Dendritic cell treated with granulocyte-macrophage colony-stimulating factor and Interleukin-4, amounts not matched to agents 40 ng/mL and 50 ng/mL, for 4 days (primary cell): ENCODE measurements at regions not wholly inside any gene's neighbourhood (a gene's known extent, or its start where the extent isn't known, plus 50 kb on each side); places are given as distances from the start of the nearest gene placed in this dataset.
"Not testable (repeated sequence)": the region's sequence is repeated elsewhere in the genome, so short reads cannot be mapped to it uniquely, and the experiment has no call there.

Source experiments
- H3K27ac Mint-ChIP-seq: one replicate; pipeline ENCODE4 v1.8.0; 2022; ENCODE audit warnings: mild to moderate bottlenecking, mixed read lengths
- H3K27me3 Mint-ChIP-seq: one replicate; pipeline ENCODE4 v1.8.0; 2022; ENCODE audit warnings: mild to moderate bottlenecking, mixed read lengths
- H3K36me3 Mint-ChIP-seq: one replicate; pipeline ENCODE4 v1.8.0; 2022; ENCODE audit warnings: low read depth, mixed read lengths
- H3K4me1 Mint-ChIP-seq: one replicate; pipeline ENCODE4 v1.8.0; 2022; ENCODE audit warnings: low read depth, mixed read lengths
- H3K4me3 Mint-ChIP-seq: one replicate; pipeline ENCODE4 v1.8.0; 2022; ENCODE audit warnings: mild to moderate bottlenecking, moderate library complexity, mixed read lengths
- H3K9me3 Mint-ChIP-seq: one replicate; pipeline ENCODE4 v1.8.0; 2022; ENCODE audit warnings: mixed read lengths
- intact Hi-C: fragments of 100-400 bp; cut with micrococcal nuclease; formaldehyde crosslinking; loops from one replicate; pipeline ENCODE4 v1.15.0; 2022

DNA sequence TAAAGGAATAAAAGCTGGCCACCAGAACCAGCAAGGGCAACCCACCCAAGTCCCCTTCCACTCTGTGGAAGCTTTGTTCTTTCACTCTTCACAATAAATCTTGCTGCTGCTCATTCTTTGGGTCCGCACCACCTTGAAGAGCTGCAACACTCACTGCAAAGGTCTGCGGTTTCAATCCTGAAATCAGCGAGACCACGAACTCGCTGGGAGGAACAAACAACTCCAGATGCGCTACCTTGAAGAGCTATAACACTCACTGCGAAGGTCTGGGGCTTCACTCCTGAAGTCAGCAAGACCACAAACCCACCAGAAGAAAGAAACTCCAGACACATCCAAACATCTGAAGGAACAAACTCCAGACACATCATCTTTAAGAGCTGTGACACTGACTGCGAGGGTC, 365.2 kb upstream of the LUZP2 start:
- no peaks in the 10 kb centered on the region for H3K36me3 Mint-ChIP-seq

GRCh38 chr11:24132471-24132870, 364.4 kb upstream of the LUZP2 start:
- Mint-ChIP-seq H3K27ac (no peak overlapping the region), H3K27me3 (no peaks in the 10 kb centered on the region)
- intact Hi-C loops = no loop called here

More for the DNA sequence above, 365.2 kb upstream of the LUZP2 start:
- intact Hi-C loops = no loop called here
- Mint-ChIP-seq H3K27me3 (no peaks in the 10 kb centered on the region), H3K9me3 (peaks cover 9% of the 10 kb centered on the region), H3K4me3 (no peak overlapping the region), H3K27ac (no peak overlapping the region), H3K4me1 (no peaks in the 10 kb centered on the region)

GRCh38 chr11:24134879-24135589, 361.8 kb upstream of the LUZP2 start:
- intact Hi-C loops = no loop called here

More at GRCh38 chr11:24132471-24132870, 364.4 kb upstream of the LUZP2 start:
- no peaks in the 10 kb centered on the region for H3K36me3 Mint-ChIP-seq
- peaks cover 9% of the 10 kb centered on the region for H3K9me3 Mint-ChIP-seq
- no peak overlapping the region for H3K4me3 Mint-ChIP-seq
- H3K4me1 Mint-ChIP-seq = no peaks in the 10 kb centered on the region

GRCh38 chr11:24142062-24142461, 354.8 kb upstream of the LUZP2 start:
- Mint-ChIP-seq H3K4me3 (no peak overlapping the region), H3K36me3 (no peaks in the 10 kb centered on the region), H3K4me1 (no peaks in the 10 kb centered on the region), H3K27me3 (no peaks in the 10 kb centered on the region), H3K9me3 (no peaks in the 10 kb centered on the region), H3K27ac (no peak overlapping the region)
- intact Hi-C loops = no loop called here

More at GRCh38 chr11:24134879-24135589, 361.8 kb upstream of the LUZP2 start:
- Mint-ChIP-seq H3K27me3 (no peaks in the 10 kb centered on the region), H3K36me3 (no peaks in the 10 kb centered on the region), H3K4me3 (no peak overlapping the region), H3K27ac (no peak overlapping the region), H3K9me3 (peaks cover 9% of the 10 kb centered on the region), H3K4me1 (no peaks in the 10 kb centered on the region)

DNA sequence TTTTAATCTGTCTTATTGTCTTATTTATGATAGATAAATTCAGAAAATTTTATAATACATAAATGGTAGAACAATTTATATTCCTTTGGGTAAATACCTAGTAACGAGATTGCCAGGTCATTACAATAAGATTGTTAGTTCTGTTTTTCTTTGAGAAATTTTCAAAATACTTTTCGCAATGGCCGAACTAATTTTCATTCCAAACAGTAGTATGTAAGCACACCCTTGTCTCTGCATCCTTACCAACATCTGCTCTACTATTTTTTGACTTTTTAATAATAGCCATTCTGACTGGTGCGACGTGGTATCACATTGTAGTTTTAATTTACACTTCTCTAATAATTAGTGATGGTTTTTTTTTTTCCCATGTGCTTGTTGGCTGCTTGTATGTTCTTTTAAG, 351.4 kb upstream of the LUZP2 start:
- Mint-ChIP-seq H3K27ac (no peak overlapping the region), H3K4me3 (no peak overlapping the region), H3K9me3 (peaks cover 17% of the 10 kb centered on the region), H3K4me1 (no peaks in the 10 kb centered on the region), H3K36me3 (no peaks in the 10 kb centered on the region), H3K27me3 (no peaks in the 10 kb centered on the region)
- intact Hi-C loops = no loop called here

- Mint-ChIP-seq H3K4me1 (no peaks in the 10 kb centered on the region), H3K27ac (no peak overlapping the region), H3K9me3 (peaks cover 35% of the 10 kb centered on the region), H3K4me3 (no peak overlapping the region), H3K36me3 (no peaks in the 10 kb centered on the region), H3K27me3 (no peaks in the 10 kb centered on the region)
- intact Hi-C loops = no loop called here
These were observed 343.5 kb upstream of the LUZP2 start for GRCh38 chr11:24153337-24153736.

DNA sequence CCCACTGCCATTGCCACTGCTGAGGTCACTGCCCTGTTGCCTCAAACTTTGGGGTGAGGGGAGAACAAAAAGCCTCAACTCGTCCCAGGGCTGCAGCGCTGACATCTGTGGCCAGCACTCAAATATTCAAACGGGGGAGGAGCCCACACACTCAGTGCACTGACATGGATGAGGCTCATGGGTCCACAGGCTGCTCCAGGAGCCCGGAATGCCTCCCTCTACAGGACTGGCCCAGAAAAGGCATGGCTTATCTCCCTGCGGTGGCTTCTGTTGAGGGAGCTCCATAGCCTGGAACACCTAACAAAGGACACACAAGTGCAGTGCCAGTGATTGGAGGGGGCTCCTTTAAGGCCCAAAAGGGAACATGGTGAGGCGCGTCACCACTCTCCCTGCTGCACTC, 341.1 kb upstream of the LUZP2 start:
- intact Hi-C loops = no loop called here
- no peak overlapping the region for H3K27ac Mint-ChIP-seq
- peaks cover 27% of the 10 kb centered on the region for H3K9me3 Mint-ChIP-seq
- no peaks in the 10 kb centered on the region for H3K36me3 Mint-ChIP-seq
- no peak overlapping the region for H3K4me3 Mint-ChIP-seq
- H3K4me1 Mint-ChIP-seq = no peaks in the 10 kb centered on the region
- H3K27me3 Mint-ChIP-seq = no peaks in the 10 kb centered on the region

DNA sequence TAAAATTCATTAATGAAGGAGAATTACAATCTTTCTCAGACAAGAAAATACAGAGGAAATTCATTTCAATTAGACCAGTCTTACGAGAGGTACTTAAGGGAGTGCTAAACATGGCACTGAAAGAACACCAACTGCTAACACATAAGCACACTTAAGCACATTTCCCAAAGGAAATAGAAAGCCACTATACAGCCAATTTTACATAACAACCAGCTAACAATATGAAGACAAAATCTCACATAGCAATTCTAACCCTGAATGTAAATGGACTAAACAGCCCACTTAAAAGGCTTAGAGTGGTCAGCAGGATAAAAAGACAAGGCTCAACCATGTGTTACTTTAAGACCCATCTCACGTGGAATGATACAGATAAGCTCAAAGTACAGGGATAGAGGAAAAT, 339.5 kb upstream of the LUZP2 start:
- intact Hi-C loops = no loop called here
- Mint-ChIP-seq H3K27me3 (no peaks in the 10 kb centered on the region), H3K9me3 (peaks cover 27% of the 10 kb centered on the region), H3K4me1 (no peaks in the 10 kb centered on the region), H3K27ac (no peak overlapping the region), H3K36me3 (no peaks in the 10 kb centered on the region), H3K4me3 (no peak overlapping the region)

DNA sequence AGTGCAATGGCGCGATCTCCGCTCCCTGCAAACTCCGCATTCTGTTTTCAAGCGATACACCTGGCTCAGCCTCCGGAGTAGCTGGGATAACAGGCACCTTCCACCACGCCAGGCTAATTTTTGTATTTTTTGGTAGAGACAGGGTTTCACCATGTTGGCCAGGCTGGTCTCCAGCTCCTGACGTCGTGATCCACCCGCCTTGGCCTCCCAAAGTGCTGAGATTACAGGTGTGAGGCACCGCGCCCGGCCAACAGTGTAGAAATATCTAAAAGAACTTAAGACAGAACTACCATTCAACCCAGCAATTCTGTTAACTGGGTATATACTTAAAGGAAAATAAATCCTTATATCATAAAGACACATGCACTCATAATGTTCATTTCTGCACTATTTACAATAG, 335.3 kb upstream of the LUZP2 start:
- Mint-ChIP-seq H3K9me3 (peaks cover 10% of the 10 kb centered on the region), H3K27ac (no peak overlapping the region), H3K27me3 (no peaks in the 10 kb centered on the region), H3K36me3 (no peaks in the 10 kb centered on the region), H3K4me1 (no peaks in the 10 kb centered on the region), H3K4me3 (no peak overlapping the region)
- intact Hi-C loops = no loop called here

GRCh38 chr11:24163146-24163545, 333.7 kb upstream of the LUZP2 start:
- no peaks in the 10 kb centered on the region for H3K9me3 Mint-ChIP-seq
- no peaks in the 10 kb centered on the region for H3K36me3 Mint-ChIP-seq
- no peaks in the 10 kb centered on the region for H3K27me3 Mint-ChIP-seq
- no peak overlapping the region for H3K4me3 Mint-ChIP-seq
- intact Hi-C loops = no loop called here
- H3K4me1 Mint-ChIP-seq = no peaks in the 10 kb centered on the region
- H3K27ac Mint-ChIP-seq = no peak overlapping the region

DNA sequence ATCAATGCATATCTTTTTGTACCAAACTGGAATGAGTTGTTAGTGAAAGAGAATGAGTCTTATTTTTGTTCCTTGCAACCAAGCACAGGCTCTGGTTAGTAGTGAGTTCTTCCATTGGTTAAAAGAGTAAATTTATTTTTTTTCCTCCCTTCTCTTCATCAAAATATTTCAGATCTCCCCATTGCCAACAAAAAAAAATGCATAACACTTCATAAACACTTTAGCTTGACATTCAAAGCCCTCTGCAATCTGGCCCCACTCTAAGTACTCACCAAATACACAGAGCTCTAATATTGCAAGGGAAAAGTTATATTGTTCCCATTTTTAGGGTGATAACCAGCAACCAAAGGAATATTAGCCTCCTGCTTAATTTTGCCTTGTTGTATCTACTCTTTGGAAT, 333.0 kb upstream of the LUZP2 start:
- no peak overlapping the region for H3K27ac Mint-ChIP-seq
- no peaks in the 10 kb centered on the region for H3K4me1 Mint-ChIP-seq
- no peaks in the 10 kb centered on the region for H3K27me3 Mint-ChIP-seq
- H3K4me3 Mint-ChIP-seq = no peak overlapping the region
- no peaks in the 10 kb centered on the region for H3K36me3 Mint-ChIP-seq
- intact Hi-C loops = no loop called here
- H3K9me3 Mint-ChIP-seq = no peaks in the 10 kb centered on the region

GRCh38 chr11:24171869-24172268, 325.0 kb upstream of the LUZP2 start:
- intact Hi-C loops = no loop called here
- Mint-ChIP-seq H3K4me1 (no peaks in the 10 kb centered on the region), H3K9me3 (no peaks in the 10 kb centered on the region), H3K36me3 (no peaks in the 10 kb centered on the region), H3K27ac (no peak overlapping the region), H3K4me3 (no peak overlapping the region), H3K27me3 (no peaks in the 10 kb centered on the region)

DNA sequence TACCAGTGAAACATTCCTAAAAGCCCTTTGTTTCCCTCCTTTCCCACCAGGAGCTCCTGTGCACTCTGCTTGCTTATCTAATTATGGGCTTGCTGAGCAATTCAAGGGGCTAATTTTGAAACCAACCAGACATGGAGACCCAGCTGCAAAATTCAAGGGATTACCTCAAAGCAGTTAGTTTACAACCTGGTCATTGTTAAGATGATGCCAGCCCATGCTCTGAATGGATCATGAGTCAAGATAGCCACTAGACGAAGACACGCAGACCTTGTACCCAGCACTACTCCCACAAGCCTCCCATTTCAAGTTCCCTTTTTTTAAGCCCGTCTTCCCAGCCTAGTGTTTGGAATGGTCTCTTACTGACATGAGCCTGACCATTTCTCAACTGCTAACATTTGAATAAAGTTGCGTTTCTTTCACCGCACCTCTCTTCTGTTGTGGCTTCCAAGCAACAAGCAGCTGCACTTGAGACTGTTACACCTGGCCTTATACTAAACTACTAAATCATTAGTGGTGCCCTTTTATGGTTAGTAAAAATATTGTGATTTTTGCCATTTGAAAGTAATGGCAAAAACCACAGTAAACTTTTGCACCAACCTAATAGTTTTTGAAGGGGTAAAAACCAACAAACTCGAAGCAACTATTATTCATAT, 315.3 kb upstream of the LUZP2 start:
- H3K4me1 Mint-ChIP-seq = no peaks in the 10 kb centered on the region
- H3K27me3 Mint-ChIP-seq = no peaks in the 10 kb centered on the region
- peaks cover 21% of the 10 kb centered on the region for H3K9me3 Mint-ChIP-seq
- no peak overlapping the region for H3K27ac Mint-ChIP-seq
- H3K4me3 Mint-ChIP-seq = no peak overlapping the region
- intact Hi-C loops = no loop called here
- no peaks in the 10 kb centered on the region for H3K36me3 Mint-ChIP-seq

GRCh38 chr11:24185535-24185934, 311.3 kb upstream of the LUZP2 start:
- H3K4me1 Mint-ChIP-seq, H3K4me3 Mint-ChIP-seq, intact Hi-C loops, H3K27me3 Mint-ChIP-seq, H3K27ac Mint-ChIP-seq, H3K36me3 Mint-ChIP-seq: not testable (repeated sequence)
- H3K9me3 Mint-ChIP-seq = peaks cover 22% of the 10 kb centered on the region

- no peak overlapping the region for H3K4me3 Mint-ChIP-seq
- intact Hi-C loops = no loop called here
- H3K27me3 Mint-ChIP-seq = no peaks in the 10 kb centered on the region
- H3K4me1 Mint-ChIP-seq = no peaks in the 10 kb centered on the region
- H3K27ac Mint-ChIP-seq = no peak overlapping the region
- no peaks in the 10 kb centered on the region for H3K36me3 Mint-ChIP-seq
- H3K9me3 Mint-ChIP-seq = peaks cover 23% of the 10 kb centered on the region
These were observed 300.1 kb upstream of the LUZP2 start for GRCh38 chr11:24196733-24197132.
